MM.1S (cell line): ENCODE measurements at regions not wholly inside any gene's neighbourhood (a gene's known extent, or its start where the extent isn't known, plus 50 kb on each side); places are given as distances from the start of the nearest gene placed in this dataset.

Source experiments
- DNase-seq: peaks from one replicate; pipeline ENCODE4 v3.0.0-alpha.2; 2015
- H2AFZ ChIP-seq: fragments of 300-600 bp; sonication (generic); 2 replicates; pipeline ENCODE4 v1.6.0; 2016; ENCODE audit warnings: antibody characterized with exemption, low read length
- H3F3A ChIP-seq: fragments of 300-600 bp; sonication (generic); 2 replicates; pipeline ENCODE4 v1.6.1; 2016; ENCODE audit warnings: mild to moderate bottlenecking, antibody characterized with exemption, low read length, moderate library complexity, mixed read lengths; ENCODE audit not compliant: insufficient read depth
- H3K27ac ChIP-seq: fragments of 300-600 bp; sonication (generic); 2 replicates; pipeline ENCODE4 v1.5.1; 2016; ENCODE audit warnings: mild to moderate bottlenecking, low read length
- H3K27me3 ChIP-seq: fragments of 300-600 bp; sonication (generic); replicated peaks from 2 replicates; pipeline ENCODE4 v1.6.0; 2016; ENCODE audit warnings: low read length; ENCODE audit not compliant: insufficient read depth
- H3K36me3 ChIP-seq: fragments of 300-600 bp; sonication (generic); replicated peaks from 2 replicates; pipeline ENCODE4 v1.6.1; 2016; ENCODE audit warnings: mild to moderate bottlenecking, low read length, mixed read lengths; ENCODE audit not compliant: insufficient read depth
- H3K4me1 ChIP-seq: fragments of 300-600 bp; sonication (generic); 2 replicates; pipeline ENCODE4 v1.6.1; 2016; ENCODE audit warnings: low read length, mixed read lengths
- H3K4me2 ChIP-seq: fragments of 300-600 bp; sonication (generic); 2 replicates; pipeline ENCODE4 v1.6.0; 2016; ENCODE audit warnings: low read depth, low read length
- H3K4me3 ChIP-seq: fragments of 300-600 bp; sonication (generic); 2 replicates; pipeline ENCODE4 v1.5.1; 2016; ENCODE audit warnings: low read length, mixed read lengths
- H3K79me2 ChIP-seq: fragments of 300-600 bp; sonication (generic); 2 replicates; pipeline ENCODE4 v1.6.1; 2016; ENCODE audit warnings: mixed run types, low read length, mixed read lengths
- H3K9ac ChIP-seq: fragments of 300-600 bp; sonication (generic); 2 replicates; pipeline ENCODE4 v1.6.1; 2016; ENCODE audit warnings: low read length, mixed read lengths
- H3K9me2 ChIP-seq: fragments of 300-600 bp; sonication (generic); replicated peaks from 2 replicates; pipeline ENCODE4 v1.6.1; 2016; ENCODE audit warnings: mild to moderate bottlenecking, low read length, mixed read lengths; ENCODE audit not compliant: insufficient read depth
- H3K9me3 ChIP-seq: fragments of 300-600 bp; sonication (generic); replicated peaks from 2 replicates; pipeline ENCODE4 v1.6.1; 2016; ENCODE audit warnings: mild to moderate bottlenecking, low read length, mixed read lengths; ENCODE audit not compliant: insufficient read depth
- H4K20me1 ChIP-seq: fragments of 300-600 bp; sonication (generic); 2 replicates; pipeline ENCODE4 v1.6.1; 2016; ENCODE audit warnings: mild to moderate bottlenecking, low read length, moderate library complexity, mixed read lengths; ENCODE audit not compliant: insufficient read depth
- CTCF ChIP-seq: fragments of 300-600 bp; sonication (generic); IDR thresholded peaks from 2 replicates; pipeline ENCODE4 v1.5.1; 2016; ENCODE audit warnings: antibody characterized with exemption, low read length, mixed read lengths
- EZH2 ChIP-seq: fragments of 300-600 bp; sonication (generic); optimal IDR thresholded peaks from 2 replicates; pipeline ENCODE3; 2017; ENCODE audit warnings: low read depth, mild to moderate bottlenecking, antibody characterized with exemption, low read length, mixed read lengths
- EZH2phosphoT487 ChIP-seq: fragments of 300-600 bp; sonication (generic); IDR thresholded peaks from 2 replicates; pipeline ENCODE4 v1.6.1; 2018; ENCODE audit warnings: antibody characterized with exemption, low read length

DNA sequence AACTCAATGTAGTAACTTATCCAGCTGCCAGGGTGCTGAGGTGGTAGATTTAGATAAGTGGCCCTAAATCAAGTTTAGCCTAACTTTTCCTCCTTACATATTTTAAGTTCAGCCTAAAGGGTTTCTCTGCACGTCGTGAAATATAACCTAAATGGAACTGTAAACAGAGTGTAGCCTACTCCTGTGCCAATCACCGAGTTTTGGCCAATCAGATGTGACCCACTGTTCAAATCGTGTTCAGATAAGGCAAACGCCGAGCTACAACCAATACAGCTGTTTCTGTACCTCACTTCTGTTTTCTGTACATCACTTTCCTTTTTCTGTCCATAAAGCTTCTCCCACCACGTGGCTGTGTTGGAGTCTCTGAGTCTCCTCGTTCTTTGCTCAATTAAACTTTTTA, 904.2 kb upstream of the POT1 start:
- no peak for TF ChIP-seq EZH2
- no peak for TF ChIP-seq CTCF
- TF ChIP-seq EZH2phosphoT487, result no peak
- Histone ChIP-seq H3K4me1 (no peaks in the 10 kb centered on the region), H4K20me1 (no peaks in the 10 kb centered on the region), H3K4me3 (no peak overlapping the region), H2AFZ (no peak overlapping the region), H3K9ac (no peak overlapping the region), H3K27me3 (no peaks in the 10 kb centered on the region), H3K4me2 (no peak overlapping the region), H3K27ac (no peak overlapping the region), H3K79me2 (no peaks in the 10 kb centered on the region), H3K36me3 (no peaks in the 10 kb centered on the region), H3F3A (no peaks in the 10 kb centered on the region), H3K9me2 (no peaks in the 10 kb centered on the region), H3K9me3 (no peaks in the 10 kb centered on the region)
- DNase-seq, result no peak

DNA sequence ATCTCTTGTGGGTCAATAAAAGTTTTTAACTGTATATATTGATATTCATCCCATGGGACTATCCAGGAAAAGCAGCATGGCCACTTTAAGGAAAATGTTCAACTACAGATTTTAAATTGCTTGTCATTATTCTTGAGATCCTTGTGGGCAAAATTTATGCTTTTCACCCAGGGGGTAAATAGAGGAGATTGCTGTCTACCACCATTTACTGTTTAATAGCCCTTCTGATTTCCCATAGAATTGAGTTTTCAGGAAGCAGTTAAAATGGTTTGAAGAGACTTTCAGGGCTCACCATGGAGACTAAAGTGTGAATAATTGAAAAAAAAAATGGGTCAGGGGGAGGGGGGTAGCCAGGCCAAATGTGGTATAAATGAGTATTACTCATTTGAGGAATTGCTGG, 901.1 kb upstream of the POT1 start:
- Histone ChIP-seq H3K9me2 (no peaks in the 10 kb centered on the region), H3K9me3 (no peaks in the 10 kb centered on the region), H3K9ac (no peak overlapping the region), H2AFZ (no peak overlapping the region), H4K20me1 (no peaks in the 10 kb centered on the region), H3K36me3 (no peaks in the 10 kb centered on the region), H3K27me3 (no peaks in the 10 kb centered on the region), H3K4me1 (no peaks in the 10 kb centered on the region), H3K27ac (no peak overlapping the region), H3K4me2 (no peak overlapping the region), H3F3A (no peaks in the 10 kb centered on the region), H3K4me3 (no peak overlapping the region), H3K79me2 (no peaks in the 10 kb centered on the region)
- no peak for TF ChIP-seq CTCF
- no peak for TF ChIP-seq EZH2
- no peak for TF ChIP-seq EZH2phosphoT487
- no peak for DNase-seq

GRCh38 chr7:125828153-125828700, 898.6 kb upstream of the POT1 start:
- H3K9ac ChIP-seq, result no peak overlapping the region
- H3K27me3 ChIP-seq, result no peaks in the 10 kb centered on the region
- no peaks in the 10 kb centered on the region for H3K9me3 ChIP-seq
- DNase-seq, result no peak
- no peaks in the 10 kb centered on the region for H3K4me1 ChIP-seq
- H3F3A ChIP-seq, result no peaks in the 10 kb centered on the region
- H3K27ac ChIP-seq, result no peak overlapping the region
- no peaks in the 10 kb centered on the region for H3K36me3 ChIP-seq
- H3K4me2 ChIP-seq, result no peak overlapping the region
- TF ChIP-seq EZH2phosphoT487 (no peak), CTCF (no peak)
- no peaks in the 10 kb centered on the region for H4K20me1 ChIP-seq
- H3K79me2 ChIP-seq, result no peaks in the 10 kb centered on the region
- H3K9me2 ChIP-seq, result no peaks in the 10 kb centered on the region
- no peak overlapping the region for H3K4me3 ChIP-seq
- no peak overlapping the region for H2AFZ ChIP-seq
